NCI-H1105 (cell line): ENCODE measurements at regions not wholly inside any gene's neighbourhood (a gene's known extent, or its start where the extent isn't known, plus 50 kb on each side); places are given as distances from the start of the nearest gene placed in this dataset.

ENCODE experiments used
- DNase-seq: peaks from one replicate; lab custom pipeline; 2025; lab: John Stamatoyannopoulos, UW

DNA sequence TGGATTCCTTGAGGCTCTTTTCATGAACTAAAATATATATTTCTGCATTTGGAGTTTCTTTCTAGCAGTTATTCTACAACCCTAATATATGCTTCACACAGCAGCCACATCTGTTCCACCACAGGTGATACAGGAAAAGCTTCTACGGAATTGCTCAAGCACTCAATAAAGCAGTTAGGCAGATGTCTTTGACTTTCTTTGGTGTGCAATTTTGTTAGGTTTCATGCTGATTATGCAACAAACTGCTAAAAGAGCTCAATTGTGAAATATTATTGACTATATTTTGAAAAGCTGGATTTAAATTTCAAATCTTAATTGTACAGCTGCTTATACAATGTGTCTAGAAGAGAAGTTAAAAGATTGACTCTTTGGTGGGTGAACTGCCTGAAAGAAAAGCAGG lies 1055.6 kb upstream of the FBXO33 start:
- DNase-seq = no peak

DNA sequence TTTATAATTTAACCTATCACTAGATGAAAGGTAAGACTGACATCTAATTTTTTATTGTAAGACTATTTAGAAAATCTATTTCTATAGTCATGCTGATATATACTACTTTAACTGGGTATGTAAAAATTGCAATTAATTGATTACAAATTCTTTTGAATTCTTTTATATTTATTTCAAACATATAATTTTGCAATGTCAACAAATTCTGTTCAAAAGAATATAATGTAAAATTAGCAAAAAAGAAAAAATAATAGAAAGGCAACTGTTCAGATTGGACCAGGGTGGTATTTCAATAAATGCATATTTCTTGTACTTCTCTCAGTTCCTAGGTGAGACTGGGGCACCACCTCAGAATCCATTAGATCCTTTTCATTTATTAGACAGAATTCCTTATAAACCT lies 1053.5 kb upstream of the FBXO33 start:
- no peak for DNase-seq

DNA sequence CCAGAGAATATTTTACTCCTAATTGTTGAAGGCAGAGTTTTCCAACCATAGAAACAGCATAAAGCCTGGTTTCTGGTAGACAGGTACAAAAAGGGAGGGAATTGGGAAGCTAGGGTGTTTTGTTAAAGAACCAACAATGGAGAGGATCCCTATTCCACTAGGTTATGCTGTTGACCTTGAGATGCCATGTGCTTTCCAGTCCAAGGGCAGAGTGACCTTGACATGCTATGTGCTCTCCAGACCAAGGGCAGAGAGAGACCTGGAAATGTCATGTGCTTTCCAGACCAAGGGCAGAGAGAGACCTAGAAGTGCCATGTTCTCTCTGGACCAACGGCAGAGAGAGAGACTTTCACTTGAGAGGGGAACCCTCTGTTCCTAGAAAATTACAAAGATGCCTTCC lies 1043.8 kb upstream of the FBXO33 start:
- no peak for DNase-seq

DNA sequence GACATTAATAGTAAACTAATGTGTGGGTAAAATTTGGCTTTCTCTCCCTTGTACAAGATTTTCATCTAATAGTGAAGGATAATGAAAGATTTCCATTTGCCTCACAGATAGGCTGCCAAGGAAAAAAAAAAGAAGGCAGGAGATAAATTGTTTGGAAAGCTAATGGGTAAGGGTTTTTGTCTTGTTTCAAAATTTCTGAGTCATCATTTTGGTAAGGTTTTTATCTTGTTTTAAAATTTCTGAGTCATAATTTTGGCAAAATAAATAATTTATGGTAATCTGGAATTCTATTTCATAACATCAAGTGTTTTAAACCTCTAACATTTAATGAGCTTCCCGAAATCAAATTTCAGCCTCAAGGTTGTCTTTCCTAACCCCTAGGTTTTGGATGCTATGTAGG lies 1035.7 kb upstream of the FBXO33 start:
- no peak for DNase-seq

DNA sequence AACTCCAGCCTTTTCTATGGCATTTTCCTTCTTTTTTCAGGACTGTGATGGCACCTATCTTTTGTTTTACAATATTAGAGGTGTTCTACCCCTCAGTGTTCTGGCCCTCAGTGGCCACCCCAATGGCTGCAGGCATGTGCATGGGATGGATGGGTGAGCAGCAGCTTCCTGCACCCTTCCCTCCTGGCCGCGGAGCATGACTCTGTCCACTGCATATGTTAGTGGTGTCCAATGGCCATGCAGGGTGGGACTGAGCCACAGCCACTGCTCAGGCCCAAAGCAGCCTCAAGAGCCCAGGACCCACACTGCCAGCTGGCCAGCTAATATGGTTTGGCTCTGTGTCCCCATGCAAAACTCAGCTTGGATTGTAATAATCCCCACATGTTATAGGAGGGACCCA lies 1032.3 kb upstream of the FBXO33 start:
- no peak for DNase-seq

DNA sequence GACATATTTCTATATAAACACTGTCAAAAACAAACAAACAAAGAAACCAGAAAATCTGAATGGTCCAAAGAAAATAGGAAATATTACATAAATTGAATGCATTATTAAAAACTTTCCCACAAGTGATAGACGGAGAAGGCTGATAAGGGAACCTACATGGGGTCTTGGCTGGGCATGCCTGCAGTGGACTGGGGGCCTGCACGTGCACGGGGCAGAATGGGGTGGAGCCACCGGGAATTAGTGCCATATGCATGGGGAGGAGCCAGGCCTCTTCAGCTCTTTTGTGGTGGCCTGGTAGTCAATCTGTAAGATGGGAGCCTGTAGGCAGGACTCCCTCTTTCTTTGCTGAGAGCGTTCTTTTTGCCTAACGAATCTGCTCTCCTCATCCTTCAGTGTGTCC lies 1031.7 kb upstream of the FBXO33 start:
- DNase-seq = no peak

DNA sequence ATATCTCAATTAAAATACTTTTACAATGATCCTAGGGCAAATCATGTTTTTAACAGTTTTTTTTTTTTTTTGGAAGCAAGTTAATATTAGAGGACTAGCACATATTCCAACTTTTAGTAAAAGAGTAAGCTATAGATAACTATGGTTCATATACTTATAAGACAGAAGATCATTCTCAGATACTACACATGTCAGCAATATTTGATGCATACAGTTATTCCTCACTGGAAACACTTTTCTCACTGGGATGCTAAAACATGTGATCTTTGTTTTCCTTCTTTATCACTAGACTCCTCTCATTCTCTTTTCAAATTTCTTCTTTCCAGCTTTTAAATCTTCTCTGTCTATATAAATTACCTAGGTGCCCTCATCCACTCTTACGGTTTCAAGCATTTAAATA lies 1020.4 kb upstream of the FBXO33 start:
- no peak for DNase-seq

DNA sequence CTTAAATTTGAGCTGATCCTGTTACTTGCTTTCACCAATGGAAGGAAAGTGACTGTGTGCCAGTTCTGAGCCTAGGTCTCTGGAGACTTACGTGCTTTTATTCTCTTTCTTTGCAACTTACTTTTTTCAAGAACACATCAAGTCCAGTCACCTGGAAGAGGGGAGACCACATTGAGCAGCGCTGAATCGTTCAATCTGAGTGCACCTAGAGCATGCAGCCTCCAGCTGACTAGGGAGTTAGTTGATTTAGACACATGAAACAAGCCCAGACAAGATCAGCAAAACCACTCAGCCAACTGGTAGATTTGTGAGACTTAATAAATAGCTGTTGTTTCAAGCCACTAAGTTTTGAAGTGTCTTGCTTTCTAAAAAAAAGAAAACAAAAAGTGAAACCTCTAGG lies 1014.8 kb upstream of the FBXO33 start:
- DNase-seq = peak; percentile 84

DNA sequence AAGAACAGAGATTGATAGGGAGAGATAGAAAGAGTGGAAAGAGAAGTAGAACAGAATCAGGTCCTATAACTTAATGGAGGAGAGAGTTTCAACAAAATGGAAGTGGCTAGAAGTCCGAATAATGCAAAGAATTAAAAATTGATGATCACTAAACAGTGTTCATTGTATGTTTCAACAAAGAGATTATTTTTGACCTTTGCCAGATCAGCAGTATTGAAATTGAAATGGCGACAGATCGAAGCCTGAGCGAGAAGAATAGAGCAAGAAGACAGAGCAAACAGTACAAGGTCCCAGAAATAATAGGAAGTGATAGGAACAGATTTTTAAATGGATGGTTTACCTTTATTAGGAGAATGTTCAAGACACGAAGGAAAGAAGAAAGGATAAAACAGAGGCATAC lies 1012.8 kb upstream of the FBXO33 start:
- DNase-seq = no peak

DNA sequence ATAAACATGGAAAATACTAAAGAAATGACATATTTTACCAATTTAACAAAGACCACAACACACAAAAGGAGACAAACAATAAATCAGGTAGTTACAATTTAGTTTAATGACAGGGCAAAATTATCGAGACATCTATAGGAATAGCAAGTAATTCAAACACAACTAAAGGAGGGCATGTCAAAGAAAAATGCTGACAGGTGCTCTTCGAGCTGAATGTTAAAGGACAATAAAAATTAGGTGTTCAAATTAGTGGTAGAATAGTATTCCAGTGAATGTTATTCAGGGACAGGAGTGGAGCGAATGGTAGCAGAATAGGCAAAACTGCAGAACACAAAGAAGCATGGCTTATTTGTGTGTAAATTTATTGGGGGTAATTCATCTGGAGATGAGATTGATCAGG lies 1004.3 kb upstream of the FBXO33 start:
- DNase-seq = peak; percentile 20

DNA sequence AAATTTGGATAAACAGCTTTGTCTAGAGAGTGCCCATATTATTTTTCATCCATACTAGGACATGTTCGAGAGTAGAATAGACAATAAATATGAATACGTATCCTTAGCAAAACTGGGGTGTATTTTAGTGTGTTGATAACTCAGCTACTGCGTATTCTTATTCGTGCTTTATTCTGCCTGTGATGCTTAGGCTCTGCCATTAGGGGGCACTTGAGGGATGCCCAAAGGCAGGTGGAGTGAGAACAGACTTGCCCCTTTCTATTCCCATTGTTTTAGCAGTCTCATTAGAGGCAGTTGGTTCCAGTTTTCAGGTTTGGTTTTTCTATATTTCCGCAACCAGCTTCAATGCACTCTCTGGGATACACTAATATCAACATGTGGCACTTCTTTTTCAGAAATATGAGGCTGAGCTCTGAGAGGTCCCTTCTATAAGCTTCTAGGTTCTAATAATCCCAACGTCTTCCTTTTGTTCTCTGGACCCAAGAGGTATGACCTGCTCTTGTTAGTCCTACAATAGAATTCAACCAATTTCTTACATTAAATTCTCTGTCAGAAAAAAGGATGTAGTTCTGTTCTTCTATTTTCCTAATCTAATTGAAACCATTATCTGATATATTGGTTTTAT lies 985.7 kb upstream of the FBXO33 start:
- DNase-seq = peak; percentile 21

DNA sequence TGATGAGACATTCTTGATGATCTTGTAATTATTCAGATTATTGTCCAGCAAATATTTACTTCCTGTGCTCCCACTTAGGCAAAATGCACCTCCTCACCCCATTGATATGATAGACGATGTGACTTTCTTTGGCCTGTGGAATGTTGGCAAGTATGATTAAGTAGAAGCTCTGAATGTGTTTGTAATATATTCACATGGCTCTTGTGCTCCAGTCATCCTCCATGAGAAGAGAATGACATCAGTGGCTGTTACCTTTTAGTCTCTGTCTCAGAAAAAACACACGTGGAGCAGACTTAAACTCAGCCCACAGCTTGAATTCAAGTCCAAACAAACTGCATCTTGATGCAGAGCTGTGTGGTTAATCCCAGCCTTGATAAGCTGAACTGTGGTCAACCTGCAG lies 984.3 kb upstream of the FBXO33 start:
- DNase-seq = no peak

DNA sequence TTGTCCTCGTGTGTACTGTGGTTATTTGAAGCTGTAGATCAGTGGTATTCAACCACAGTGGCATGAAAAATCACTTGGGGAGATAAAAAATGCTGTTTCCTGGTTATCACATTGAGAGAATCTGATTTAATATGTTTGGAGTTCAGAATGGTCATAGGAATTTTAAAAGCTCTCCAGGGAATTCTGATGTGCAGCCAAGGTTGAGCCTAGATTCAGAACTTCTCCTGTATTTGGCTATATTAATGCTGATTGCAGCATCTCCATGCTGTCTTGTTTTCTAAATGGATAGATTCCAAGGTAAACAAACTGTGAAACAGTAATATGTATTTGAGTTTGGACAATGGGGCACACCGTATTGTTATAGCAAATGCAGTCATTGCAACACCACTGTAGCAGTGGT lies 982.2 kb upstream of the FBXO33 start:
- DNase-seq = peak; percentile 25

DNA sequence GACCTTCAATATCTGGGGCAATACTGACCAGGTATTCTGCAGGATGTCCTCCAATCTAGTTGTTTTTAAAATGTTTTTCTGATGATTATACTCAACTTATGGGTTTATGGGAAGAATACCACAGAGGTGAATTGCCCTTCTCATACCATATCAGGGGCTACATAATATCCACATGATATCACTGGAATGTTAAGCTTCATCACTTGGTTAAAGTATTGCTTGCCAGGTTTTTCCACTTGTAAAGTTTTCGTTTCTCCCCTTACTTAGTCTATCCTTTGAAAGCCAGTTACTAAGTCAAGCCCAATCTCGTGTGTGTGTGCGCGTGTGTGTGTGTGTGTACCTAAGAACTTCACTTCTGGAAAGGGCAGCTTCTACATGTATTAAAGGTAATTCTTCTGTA lies 980.9 kb upstream of the FBXO33 start:
- no peak for DNase-seq

DNA sequence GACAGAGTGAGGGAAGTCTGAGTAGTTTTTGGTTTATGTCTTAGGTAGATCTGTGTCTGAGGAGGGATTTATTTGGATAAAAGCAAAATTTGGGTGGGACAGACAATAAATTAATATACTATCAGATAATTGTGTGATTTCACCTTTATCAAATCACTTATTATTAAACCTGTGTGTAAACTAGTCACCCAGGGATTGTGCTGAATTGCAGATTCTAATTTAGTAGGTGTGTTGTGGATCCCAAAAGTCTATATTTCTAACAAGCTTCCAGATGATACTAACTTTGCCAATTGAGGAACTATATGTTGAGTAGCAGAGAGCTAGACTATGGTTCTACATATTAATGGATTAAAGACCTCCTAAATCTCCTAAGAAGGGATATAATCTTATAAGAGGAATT lies 978.5 kb upstream of the FBXO33 start:
- no peak for DNase-seq

DNA sequence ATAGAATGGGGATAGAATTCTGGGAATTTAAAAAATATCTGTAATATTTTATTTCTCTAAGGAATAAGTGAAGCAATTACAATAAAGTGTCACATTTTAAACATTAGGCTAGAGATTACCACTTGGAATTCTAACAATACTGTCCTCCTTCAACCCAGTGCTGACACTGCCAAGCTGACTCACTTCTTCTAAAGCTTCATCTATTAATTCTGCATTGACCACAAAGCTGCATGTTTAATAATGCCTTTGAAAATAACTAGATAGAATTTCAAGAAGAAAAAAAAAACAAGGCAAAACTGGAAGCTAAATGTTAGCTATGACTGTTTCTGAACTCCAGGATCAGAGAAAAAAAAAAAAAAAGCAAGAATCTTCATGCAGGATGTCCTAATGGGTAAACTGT lies 970.7 kb upstream of the FBXO33 start:
- no peak for DNase-seq

DNA sequence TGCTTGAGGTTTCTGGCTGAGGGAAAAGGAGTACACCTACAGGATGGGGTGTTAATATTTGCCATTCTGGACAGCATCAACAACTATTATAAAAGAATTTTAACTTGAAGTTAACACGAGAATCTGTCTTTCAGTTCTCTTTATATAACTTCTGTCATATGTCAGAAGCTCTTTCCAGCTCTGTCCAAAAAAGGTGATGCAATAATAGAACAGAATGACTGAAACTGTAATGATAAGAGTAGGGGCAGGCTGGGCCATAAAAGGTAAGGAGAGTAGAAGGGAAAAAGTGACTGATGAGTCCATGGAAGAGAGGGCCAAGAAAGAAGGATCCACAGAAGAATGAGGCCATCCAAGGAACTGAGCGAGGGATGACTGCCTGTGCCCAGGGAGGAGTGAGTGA lies 966.7 kb upstream of the FBXO33 start:
- no peak for DNase-seq

DNA sequence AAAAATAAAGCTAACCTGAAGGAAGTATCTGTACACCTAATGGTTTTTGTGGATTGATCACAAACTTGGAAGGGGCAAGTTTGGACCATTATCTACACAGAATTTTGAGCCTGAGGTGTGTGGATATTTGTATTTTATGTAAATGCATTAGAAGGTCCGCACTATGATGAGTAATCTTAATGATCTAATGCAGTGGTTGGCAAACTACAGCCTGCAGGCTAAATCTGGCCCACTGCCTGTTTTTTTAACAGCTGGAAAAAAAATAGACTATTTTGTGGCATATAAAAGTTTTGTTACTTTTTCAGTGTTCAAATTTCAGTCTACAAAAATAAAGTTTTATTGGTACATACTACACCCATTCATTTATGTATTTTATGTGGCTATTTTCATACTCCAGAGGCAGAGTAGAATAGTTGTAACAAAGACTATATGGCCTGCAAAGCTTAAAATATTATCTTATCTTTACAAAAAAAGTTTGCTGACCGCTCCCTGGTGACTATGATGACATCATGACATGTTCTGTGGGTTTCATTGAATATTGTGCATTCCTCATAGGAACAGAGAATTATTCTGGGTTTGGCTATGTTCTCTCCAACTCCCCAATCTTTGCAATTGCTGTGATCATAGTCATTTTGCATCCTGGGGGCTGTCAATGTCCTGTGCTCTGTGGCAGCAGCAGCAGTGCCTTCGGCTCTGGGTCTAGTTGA lies 962.6 kb upstream of the FBXO33 start:
- no peak for DNase-seq

DNA sequence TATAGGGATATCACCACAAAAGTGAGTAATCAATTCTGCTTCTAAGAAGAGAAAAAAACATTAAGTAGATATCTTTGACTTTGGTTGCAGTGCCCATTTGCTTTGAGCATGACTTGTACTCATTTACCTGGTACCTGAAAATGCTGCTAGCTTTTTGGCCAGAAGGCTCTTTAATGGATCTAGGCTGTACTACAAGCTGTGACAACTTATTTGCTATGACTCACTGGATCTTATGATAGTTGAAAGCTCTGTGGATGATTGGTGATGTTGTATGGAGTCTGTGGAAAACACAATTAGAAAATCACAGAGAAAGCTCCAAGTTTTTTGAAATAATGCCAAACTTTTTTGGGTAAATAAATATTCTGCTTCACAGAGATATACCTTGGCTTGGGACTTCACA lies 960.9 kb upstream of the FBXO33 start:
- no peak for DNase-seq

DNA sequence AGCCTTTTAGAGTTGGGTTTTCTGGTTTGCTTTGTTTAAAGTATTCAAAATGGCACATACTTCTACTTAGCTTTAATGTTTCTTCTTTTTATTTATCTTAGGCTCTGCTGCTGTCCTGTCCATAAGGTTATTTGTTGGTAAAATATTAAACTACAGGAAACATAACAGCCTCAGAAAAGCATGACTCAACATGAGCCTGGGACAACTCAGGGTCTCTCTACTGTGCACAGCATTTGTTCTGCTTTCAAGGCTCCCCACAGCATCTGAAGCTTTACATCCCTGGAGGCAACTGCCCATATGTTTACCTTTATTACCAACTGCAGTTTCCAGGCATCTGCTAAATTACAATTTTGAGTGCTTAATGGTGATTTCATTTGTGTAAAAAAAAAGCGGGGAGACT lies 954.2 kb upstream of the FBXO33 start:
- DNase-seq = no peak

DNA sequence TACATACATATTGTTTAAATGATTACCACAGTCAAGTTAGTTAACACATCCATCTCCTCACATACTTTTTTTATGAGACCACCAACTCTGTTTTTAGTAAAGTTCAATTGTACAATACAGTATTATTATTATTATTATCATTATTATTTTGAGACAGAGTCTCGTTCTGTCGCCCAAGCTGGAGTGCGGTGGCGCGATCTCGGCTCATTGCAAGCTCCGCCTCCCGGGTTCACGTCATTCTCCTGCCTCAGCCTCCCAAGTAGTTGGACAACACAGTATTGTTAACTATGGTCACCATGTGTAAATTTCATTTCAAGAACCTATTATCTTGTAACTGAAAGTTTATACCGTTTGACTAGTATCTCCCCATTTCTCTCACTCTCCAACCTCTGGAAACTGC lies 942.0 kb upstream of the FBXO33 start:
- no peak for DNase-seq

DNA sequence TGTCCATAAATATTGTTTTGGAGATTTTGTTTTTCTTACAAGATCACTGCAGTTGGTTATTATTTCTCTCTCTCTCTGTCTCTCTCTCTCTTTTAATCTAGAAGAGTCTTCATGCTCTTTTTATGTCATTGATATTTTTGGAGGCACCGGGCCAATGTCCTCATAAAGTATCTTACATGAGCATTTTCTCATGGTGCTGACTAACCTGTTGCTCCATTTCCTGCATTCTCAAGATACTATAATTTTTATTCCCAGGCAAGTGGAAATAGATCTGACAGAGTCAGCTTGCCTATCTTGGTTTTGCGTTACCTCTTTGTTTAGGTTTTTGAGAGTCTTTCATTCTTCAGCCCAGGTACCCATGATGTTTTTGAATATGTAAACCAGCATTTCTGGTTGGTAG lies 938.8 kb upstream of the FBXO33 start:
- DNase-seq = no peak

DNA sequence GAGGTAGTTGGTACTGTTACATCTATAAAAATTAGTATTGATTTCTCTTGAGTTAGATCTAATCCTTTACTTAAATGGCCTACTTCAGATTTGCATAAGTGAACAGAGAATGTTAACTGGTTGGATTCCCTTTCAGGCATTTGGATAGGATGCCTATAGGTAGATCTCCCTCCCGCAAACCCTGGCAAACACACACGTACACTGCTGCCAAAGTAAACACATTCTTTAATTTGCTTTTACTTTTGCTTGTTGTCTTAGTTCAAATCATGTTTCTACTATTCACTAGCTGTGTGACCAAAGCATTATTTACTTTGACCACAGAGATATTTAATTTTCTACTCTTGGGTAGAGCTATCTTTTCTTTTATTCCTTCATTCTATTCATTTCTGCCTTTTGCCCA lies 936.1 kb upstream of the FBXO33 start:
- DNase-seq = peak; percentile 18

DNA sequence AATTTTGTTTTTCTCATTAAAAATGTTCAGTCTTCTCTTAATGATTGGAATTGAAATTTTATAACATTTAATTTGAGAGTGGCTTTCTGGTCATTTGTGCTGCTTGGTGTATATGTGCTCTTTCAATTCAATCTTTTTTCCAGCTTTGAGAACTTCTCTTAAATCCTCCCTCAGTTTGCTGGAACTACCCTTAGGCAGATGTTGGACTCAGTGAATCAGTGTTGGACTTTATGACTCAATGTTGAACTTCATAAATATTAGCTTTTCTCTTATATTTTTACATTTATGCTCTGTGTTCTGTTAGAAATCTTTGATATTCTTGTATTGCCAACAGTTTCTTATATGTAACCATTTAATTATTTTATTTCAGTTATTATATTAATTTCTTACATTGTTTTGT lies 935.5 kb upstream of the FBXO33 start:
- no peak for DNase-seq
